Osteoblast (primary cell): ENCODE measurements at regions not wholly inside any gene's neighbourhood (a gene's known extent, or its start where the extent isn't known, plus 50 kb on each side); places are given as distances from the start of the nearest gene placed in this dataset.

Experiments used
- DNase-seq: peaks from one replicate; pipeline ENCODE4 v3.0.0; 2011; ENCODE audit warnings: low spot score, mixed read lengths; ENCODE audit not compliant: insufficient read length; ENCODE audit errors: missing footprints
- H2AFZ ChIP-seq: 2 replicates; pipeline ENCODE4 v1.6.0; 2011; ENCODE audit warnings: mild to moderate bottlenecking, low read length
- H3K27ac ChIP-seq: 2 replicates; pipeline ENCODE4 v1.5.1; 2011; ENCODE audit warnings: mild to moderate bottlenecking, low read depth, low read length, moderate library complexity
- H3K27me3 ChIP-seq: 2 replicates; pipeline ENCODE4 v1.6.0; 2012; ENCODE audit warnings: mild to moderate bottlenecking, control low read depth, inconsistent platforms, low read length, moderate library complexity; ENCODE audit not compliant: insufficient read depth
- H3K36me3 ChIP-seq: 2 replicates; pipeline ENCODE4 v1.5.1; 2011; ENCODE audit warnings: mild to moderate bottlenecking, low read length, control low read depth, moderate library complexity; ENCODE audit not compliant: insufficient read depth
- H3K4me1 ChIP-seq: 2 replicates; pipeline ENCODE4 v1.5.1; 2011; ENCODE audit warnings: mild to moderate bottlenecking, low read length, control low read depth, moderate library complexity; ENCODE audit not compliant: insufficient read depth
- H3K4me2 ChIP-seq: 2 replicates; pipeline ENCODE4 v1.6.0; 2011; ENCODE audit warnings: mild to moderate bottlenecking, low read length; ENCODE audit not compliant: insufficient read depth
- H3K4me3 ChIP-seq: fragments of 200-600 bp; sonication (generic); 3 replicates; pipeline ENCODE4 v1.5.1; 2012; ENCODE audit warnings: mild to moderate bottlenecking, low read length, inconsistent platforms; ENCODE audit not compliant: insufficient read depth
- H3K79me2 ChIP-seq: 2 replicates; pipeline ENCODE4 v1.6.0; 2012; ENCODE audit warnings: mild to moderate bottlenecking, low read length, control low read depth, inconsistent platforms; ENCODE audit not compliant: insufficient read depth
- H3K9me3 ChIP-seq: 2 replicates; pipeline ENCODE4 v1.5.1; 2011; ENCODE audit warnings: low read depth, low read length, control low read depth
- H4K20me1 ChIP-seq: 2 replicates; pipeline ENCODE4 v1.6.0; 2012; ENCODE audit warnings: mild to moderate bottlenecking, low read length, control low read depth; ENCODE audit not compliant: insufficient read depth
- TF ChIP-seq, protein P1 (sequence below): IDR thresholded peaks from 2 replicates; pipeline ENCODE4 v1.5.1; 2011; ENCODE audit warnings: mild to moderate bottlenecking, low read depth, low read length, moderate library complexity; ENCODE audit errors: extremely low read depth

DNA sequence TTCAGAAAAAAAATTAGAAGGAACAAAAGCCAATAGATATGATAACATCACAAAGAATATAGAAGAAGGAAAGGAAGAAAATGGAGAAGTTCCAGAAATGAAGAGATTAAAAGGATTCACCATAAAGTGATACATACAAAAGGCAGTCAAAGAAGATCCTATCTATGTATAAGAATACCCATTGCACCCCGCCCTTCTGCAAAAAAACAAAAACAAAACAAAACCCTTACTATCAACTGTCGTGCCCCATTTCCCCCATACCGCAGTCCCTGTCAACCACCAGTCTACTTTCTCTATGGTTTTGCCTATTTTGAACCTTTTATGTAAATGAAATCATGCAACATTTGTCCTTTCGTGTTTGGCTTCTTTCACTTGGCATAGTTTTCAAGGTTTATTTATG is 385.6 kb downstream of the PRDM5 start:
- H3K79me2 ChIP-seq: no peaks in the 10 kb centered on the region
- H3K4me2 ChIP-seq: no peak overlapping the region
- H3K27ac ChIP-seq: no peak overlapping the region
- H4K20me1 ChIP-seq: no peaks in the 10 kb centered on the region
- no peak overlapping the region for H3K4me3 ChIP-seq
- H3K27me3 ChIP-seq: no peaks in the 10 kb centered on the region
- H3K36me3 ChIP-seq: no peaks in the 10 kb centered on the region
- no peaks in the 10 kb centered on the region for H3K4me1 ChIP-seq
- no peaks in the 10 kb centered on the region for H3K9me3 ChIP-seq
- TF ChIP-seq, protein P1, sequence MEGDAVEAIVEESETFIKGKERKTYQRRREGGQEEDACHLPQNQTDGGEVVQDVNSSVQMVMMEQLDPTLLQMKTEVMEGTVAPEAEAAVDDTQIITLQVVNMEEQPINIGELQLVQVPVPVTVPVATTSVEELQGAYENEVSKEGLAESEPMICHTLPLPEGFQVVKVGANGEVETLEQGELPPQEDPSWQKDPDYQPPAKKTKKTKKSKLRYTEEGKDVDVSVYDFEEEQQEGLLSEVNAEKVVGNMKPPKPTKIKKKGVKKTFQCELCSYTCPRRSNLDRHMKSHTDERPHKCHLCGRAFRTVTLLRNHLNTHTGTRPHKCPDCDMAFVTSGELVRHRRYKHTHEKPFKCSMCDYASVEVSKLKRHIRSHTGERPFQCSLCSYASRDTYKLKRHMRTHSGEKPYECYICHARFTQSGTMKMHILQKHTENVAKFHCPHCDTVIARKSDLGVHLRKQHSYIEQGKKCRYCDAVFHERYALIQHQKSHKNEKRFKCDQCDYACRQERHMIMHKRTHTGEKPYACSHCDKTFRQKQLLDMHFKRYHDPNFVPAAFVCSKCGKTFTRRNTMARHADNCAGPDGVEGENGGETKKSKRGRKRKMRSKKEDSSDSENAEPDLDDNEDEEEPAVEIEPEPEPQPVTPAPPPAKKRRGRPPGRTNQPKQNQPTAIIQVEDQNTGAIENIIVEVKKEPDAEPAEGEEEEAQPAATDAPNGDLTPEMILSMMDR: no peak
- H2AFZ ChIP-seq: no peak overlapping the region
- DNase-seq: no peak

DNA sequence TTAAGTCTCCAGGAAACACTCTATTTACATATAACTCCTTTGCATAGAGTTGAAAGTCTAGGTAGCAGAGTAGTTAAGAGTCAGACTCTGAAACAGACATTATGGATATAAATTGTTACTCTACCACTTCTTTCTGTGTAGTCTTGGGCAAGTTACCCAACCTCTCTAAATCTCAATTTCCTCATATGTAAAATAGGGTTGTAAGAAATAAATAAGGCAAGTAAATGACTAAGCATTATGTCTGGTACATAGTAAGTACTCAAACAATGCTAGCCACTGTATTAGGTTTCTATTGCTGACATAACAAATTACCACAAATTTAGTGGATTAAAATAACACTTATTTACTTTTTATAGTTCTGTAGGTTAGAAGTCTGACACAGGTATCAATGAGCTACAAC is 394.1 kb downstream of the PRDM5 start:
- no peak overlapping the region for H3K27ac ChIP-seq
- DNase-seq: no peak
- no peaks in the 10 kb centered on the region for H4K20me1 ChIP-seq
- no peaks in the 10 kb centered on the region for H3K4me1 ChIP-seq
- H3K9me3 ChIP-seq: no peaks in the 10 kb centered on the region
- no peaks in the 10 kb centered on the region for H3K36me3 ChIP-seq
- H3K79me2 ChIP-seq: no peaks in the 10 kb centered on the region
- TF ChIP-seq, protein P1: no peak
- H3K27me3 ChIP-seq: no peaks in the 10 kb centered on the region
- no peak overlapping the region for H2AFZ ChIP-seq
- H3K4me2 ChIP-seq: no peak overlapping the region
- H3K4me3 ChIP-seq: no peak overlapping the region

DNA sequence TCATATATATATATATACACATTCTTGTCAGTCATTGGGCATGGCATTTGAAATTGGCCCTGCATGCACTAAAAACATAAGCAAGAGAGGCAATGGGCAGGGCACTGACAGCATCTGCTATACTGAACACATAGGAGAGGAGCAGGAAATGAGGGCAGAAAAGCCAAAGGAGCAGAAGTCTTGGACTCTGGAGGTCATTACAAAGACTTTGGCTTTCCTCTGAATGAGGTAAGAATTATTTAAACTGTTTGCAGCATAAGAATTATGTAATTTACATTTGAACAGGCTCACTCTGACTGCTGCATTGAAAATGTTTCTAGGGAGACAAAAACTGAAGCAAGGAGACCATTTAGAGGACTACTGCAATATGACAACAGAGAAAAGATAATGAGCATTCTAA is 396.5 kb downstream of the PRDM5 start:
- DNase-seq: no peak
- Histone ChIP-seq H3K36me3 (no peaks in the 10 kb centered on the region), H3K4me2 (no peak overlapping the region), H3K4me1 (no peaks in the 10 kb centered on the region), H3K27me3 (no peaks in the 10 kb centered on the region), H3K4me3 (no peak overlapping the region), H3K79me2 (no peaks in the 10 kb centered on the region), H3K27ac (no peak overlapping the region), H4K20me1 (no peaks in the 10 kb centered on the region), H2AFZ (no peak overlapping the region), H3K9me3 (no peaks in the 10 kb centered on the region)
- TF ChIP-seq, protein P1: no peak

DNA sequence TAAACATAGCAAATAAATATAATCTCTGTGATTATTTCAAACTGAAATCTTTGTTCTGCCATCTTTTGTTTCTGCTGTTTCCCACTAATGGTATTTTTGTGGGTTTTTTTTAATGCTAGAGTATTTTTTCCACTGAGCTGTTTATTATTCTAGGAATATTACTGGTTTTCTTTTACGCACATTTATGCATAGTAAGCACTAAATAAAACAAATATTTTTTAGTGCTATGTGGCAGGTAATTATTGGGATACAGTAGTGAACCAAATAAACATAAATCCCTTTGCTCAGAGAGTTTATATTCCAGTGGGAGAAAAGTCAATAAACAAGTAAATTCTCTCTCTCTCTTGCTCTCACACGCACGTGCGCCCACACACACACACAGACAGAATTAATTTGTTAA is 397.4 kb downstream of the PRDM5 start:
- no peaks in the 10 kb centered on the region for H3K79me2 ChIP-seq
- H3K9me3 ChIP-seq: no peaks in the 10 kb centered on the region
- no peak overlapping the region for H3K4me3 ChIP-seq
- no peaks in the 10 kb centered on the region for H3K27me3 ChIP-seq
- no peaks in the 10 kb centered on the region for H4K20me1 ChIP-seq
- H3K4me1 ChIP-seq: no peaks in the 10 kb centered on the region
- TF ChIP-seq, protein P1: no peak
- H3K27ac ChIP-seq: no peak overlapping the region
- no peaks in the 10 kb centered on the region for H3K36me3 ChIP-seq
- DNase-seq: no peak
- no peak overlapping the region for H2AFZ ChIP-seq
- no peak overlapping the region for H3K4me2 ChIP-seq
